CD4-positive, alpha-beta T cell (primary cell): ENCODE measurements at regions not wholly inside any gene's neighbourhood (a gene's known extent, or its start where the extent isn't known, plus 50 kb on each side); places are given as distances from the start of the nearest gene placed in this dataset.

Experiments
- ATAC-seq: fragments of 200-7000 bp; cut with Tn5 transposase; one replicate; pipeline ENCODE4 v1.10.0; 2022; ENCODE audit warnings: mild to moderate bottlenecking; ENCODE audit not compliant: poor library complexity
- CTCF ChIA-PET: fragments of 350-600 bp; sonication (Branson Sonifier 250); formaldehyde crosslinking; loops from one replicate; lab custom pipeline; 2021; ENCODE audit warnings: antibody characterized with exemption, inconsistent platforms; lab: Charles Lee
- POLR2A ChIA-PET: fragments of 350-600 bp; sonication (Branson Sonifier 250); formaldehyde crosslinking; loops from one replicate; lab custom pipeline; 2021; ENCODE audit warnings: antibody characterized with exemption, inconsistent platforms; lab: Charles Lee
- DNase-seq, 14 experiments: peaks; one replicate each; pipeline ENCODE4 v3.0.0-alpha.2; 2013 to 2020; ENCODE audit warnings: mixed read lengths in 2 of 14
- H3K27ac ChIP-seq, 2 donors: one replicate each; pipeline versions ENCODE4 v1.5.1 to v1.7.0; 2013; ENCODE audit warnings: low read length in 2 of 2, low read depth in 1 of 2, mild to moderate bottlenecking in 1 of 2
- H3K27me3 ChIP-seq, 2 experiments: 1 replicate in 1 of 2; 2 replicates in 1 of 2; pipeline versions ENCODE4 v1.6.1 to v1.7.0; 2013; ENCODE audit warnings: low read length in 2 of 2, control low read depth in 1 of 2, mild to moderate bottlenecking in 1 of 2, moderate library complexity in 1 of 2; ENCODE audit not compliant: insufficient read depth in 2 of 2, control insufficient read depth in 1 of 2
- H3K36me3 ChIP-seq: one replicate; pipeline ENCODE4 v1.6.1; 2013; ENCODE audit warnings: low read length, control low read depth; ENCODE audit not compliant: insufficient read depth
- H3K4me1 ChIP-seq: one replicate; pipeline ENCODE4 v1.6.1; 2013; ENCODE audit warnings: low read length, control low read depth; ENCODE audit not compliant: insufficient read depth
- H3K4me3 ChIP-seq: one replicate; pipeline ENCODE4 v1.5.1; 2013; ENCODE audit warnings: mild to moderate bottlenecking, low read length, moderate library complexity
- H3K9me3 ChIP-seq, 2 experiments: 1 replicate in 1 of 2; 2 replicates in 1 of 2; pipeline versions ENCODE4 v1.6.1 to v1.7.0; 2013; ENCODE audit warnings: low read length in 2 of 2, mild to moderate bottlenecking in 2 of 2, control low read depth in 1 of 2, moderate library complexity in 1 of 2; ENCODE audit not compliant: control insufficient read depth in 1 of 2, insufficient read depth in 1 of 2
- H3K27ac Mint-ChIP-seq: one replicate; pipeline ENCODE4 v1.8.0; 2020; ENCODE audit warnings: mixed read lengths
- H3K27me3 Mint-ChIP-seq: one replicate; pipeline ENCODE4 v1.8.0; 2021; ENCODE audit warnings: mixed read lengths
- H3K36me3 Mint-ChIP-seq: one replicate; pipeline ENCODE4 v1.8.0; 2021; ENCODE audit warnings: low read depth, mixed read lengths
- H3K4me1 Mint-ChIP-seq: one replicate; pipeline ENCODE4 v1.8.0; 2021; ENCODE audit warnings: low read depth, mixed read lengths
- H3K4me3 Mint-ChIP-seq: one replicate; pipeline ENCODE4 v1.8.0; 2020; ENCODE audit warnings: mild to moderate bottlenecking, mixed read lengths
- H3K9me3 Mint-ChIP-seq: one replicate; pipeline ENCODE4 v1.8.0; 2020; ENCODE audit warnings: mixed read lengths
- intact Hi-C, 2 experiments: fragments of 100-400 bp; cut with DNase I in 1 of 2; cut with micrococcal nuclease in 1 of 2; formaldehyde crosslinking; loops; one replicate each; pipeline versions ENCODE4 v1.15.1 to v1.9.0; 2023 to 2025; cut with DNase I, micrococcal nuclease
- TF ChIP-seq, protein P1 (sequence below): fragments of 200-600 bp; IDR thresholded peaks from one replicate; pipeline ENCODE4 v1.8.0; 2022; ENCODE audit warnings: antibody characterized with exemption, mild to moderate bottlenecking

DNA sequence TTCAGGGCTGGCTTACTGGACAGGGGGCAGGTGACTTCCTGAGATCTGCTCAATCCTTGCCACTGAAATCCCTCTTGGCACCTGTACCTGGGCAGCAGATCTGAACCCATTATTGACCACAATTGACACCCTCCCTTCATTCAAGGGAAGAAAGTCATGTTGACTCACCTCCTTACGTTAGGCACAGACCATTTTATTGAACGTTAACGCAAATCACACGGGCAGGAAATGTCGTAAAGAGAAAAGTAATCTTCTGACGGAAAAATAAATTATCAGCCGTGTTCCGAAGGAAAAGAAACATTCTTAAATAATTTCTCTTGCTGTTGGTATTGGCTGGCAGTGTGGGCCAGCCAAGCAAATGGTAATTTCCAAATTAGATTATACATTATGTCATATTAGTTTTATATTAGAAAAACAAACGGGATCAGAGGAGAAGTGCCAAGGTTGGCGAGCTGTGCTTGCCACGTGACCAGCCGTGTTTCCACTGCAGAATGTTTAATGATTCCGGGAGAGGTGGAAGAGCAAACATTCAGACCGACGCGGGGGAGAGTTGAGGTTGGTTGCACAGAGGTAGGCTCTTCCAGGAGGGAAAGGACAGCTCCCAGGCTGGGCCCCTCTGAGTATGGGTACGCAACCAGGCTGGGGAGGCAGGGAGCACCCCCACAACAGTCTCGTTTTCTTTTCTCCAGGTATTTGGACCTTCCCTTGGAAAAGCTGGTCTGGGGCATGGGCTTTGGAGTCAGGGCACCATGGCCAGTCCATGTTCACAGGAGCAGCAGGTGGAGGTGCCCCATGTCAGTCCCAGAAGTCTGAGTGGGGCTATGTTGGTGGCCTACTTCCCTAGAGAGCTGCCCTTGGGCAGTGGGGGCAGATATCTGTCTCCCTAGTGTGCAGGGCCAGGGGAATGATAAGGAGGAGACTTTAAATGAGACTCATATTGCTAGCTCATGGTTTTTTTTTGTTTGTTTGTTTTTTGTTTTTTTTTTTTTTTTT lies 121.1 kb downstream of the FOXD2 start:
- Mint-ChIP-seq H3K4me3 (no peak overlapping the region), H3K27ac (no peak overlapping the region), H3K27me3 (peaks cover 50% of the 10 kb centered on the region), H3K4me1 (no peaks in the 10 kb centered on the region), H3K9me3 (no peaks in the 10 kb centered on the region), H3K36me3 (no peaks in the 10 kb centered on the region)
- Histone ChIP-seq H3K4me3 (no peak overlapping the region), H3K36me3 (no peaks in the 10 kb centered on the region), H3K27ac (no peak overlapping the region), H3K4me1 (no peaks in the 10 kb centered on the region), H3K27me3 (peaks cover 5 to 11% of the 10 kb centered on the region in 2 experiments), H3K9me3 (peaks cover 0 to 4% of the 10 kb centered on the region in 2 experiments)
- DNase-seq (no peak), ATAC-seq (no peak)
- CTCF ChIA-PET, result no interaction called here
- intact Hi-C loops, result no loop called here
- POLR2A ChIA-PET, result no interaction called here
- TF ChIP-seq, protein P1, sequence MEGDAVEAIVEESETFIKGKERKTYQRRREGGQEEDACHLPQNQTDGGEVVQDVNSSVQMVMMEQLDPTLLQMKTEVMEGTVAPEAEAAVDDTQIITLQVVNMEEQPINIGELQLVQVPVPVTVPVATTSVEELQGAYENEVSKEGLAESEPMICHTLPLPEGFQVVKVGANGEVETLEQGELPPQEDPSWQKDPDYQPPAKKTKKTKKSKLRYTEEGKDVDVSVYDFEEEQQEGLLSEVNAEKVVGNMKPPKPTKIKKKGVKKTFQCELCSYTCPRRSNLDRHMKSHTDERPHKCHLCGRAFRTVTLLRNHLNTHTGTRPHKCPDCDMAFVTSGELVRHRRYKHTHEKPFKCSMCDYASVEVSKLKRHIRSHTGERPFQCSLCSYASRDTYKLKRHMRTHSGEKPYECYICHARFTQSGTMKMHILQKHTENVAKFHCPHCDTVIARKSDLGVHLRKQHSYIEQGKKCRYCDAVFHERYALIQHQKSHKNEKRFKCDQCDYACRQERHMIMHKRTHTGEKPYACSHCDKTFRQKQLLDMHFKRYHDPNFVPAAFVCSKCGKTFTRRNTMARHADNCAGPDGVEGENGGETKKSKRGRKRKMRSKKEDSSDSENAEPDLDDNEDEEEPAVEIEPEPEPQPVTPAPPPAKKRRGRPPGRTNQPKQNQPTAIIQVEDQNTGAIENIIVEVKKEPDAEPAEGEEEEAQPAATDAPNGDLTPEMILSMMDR, result no peak

DNA sequence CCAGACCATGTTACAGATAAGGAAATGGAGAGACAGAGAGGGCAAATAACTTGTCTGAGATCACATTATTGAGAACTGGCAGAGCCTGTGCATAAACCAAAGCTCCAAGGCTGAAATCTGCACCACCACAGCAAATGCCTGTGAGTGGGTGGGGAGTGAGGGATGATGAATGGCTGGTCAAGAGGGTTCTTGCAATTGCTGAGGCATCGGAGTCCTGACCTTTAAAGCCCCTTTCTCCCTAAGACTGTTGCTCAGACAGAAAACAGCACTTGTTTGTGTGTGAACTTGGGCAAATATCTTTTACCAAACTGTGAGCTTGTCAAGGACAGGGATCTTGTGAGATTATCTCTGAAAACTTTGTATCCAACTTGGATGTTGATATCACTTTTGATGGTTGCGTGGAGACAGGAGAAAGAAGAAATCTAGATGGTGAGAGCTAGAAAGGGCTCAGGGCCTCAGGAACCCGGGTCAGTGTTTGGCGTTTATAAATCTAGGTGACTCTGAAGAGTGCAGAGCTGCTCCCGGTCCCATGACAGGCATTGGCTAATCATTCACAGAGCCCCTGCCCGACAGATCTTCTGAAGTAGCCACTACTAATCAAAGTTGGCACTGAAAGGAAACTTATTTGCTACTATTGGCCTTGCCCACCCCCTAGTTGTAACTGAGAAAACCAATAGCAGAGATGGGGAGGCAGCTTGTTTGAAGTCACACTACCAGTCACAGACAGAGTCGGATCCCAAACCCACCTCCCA lies 122.3 kb downstream of the FOXD2 start:
- Mint-ChIP-seq H3K27ac (no peak overlapping the region), H3K36me3 (no peaks in the 10 kb centered on the region), H3K9me3 (no peaks in the 10 kb centered on the region), H3K27me3 (peaks cover 46% of the 10 kb centered on the region), H3K4me3 (no peak overlapping the region), H3K4me1 (no peaks in the 10 kb centered on the region)
- H3K27me3 ChIP-seq, result peaks cover 5 to 11% of the 10 kb centered on the region in 2 experiments
- no peak for ATAC-seq
- H3K4me3 ChIP-seq, result no peak overlapping the region
- H3K4me1 ChIP-seq, result no peaks in the 10 kb centered on the region
- POLR2A ChIA-PET, result no interaction called here
- CTCF ChIA-PET, result no interaction called here
- H3K27ac ChIP-seq, result no peak overlapping the region
- intact Hi-C loops, result no loop called here
- peaks cover 0 to 4% of the 10 kb centered on the region in 2 experiments for H3K9me3 ChIP-seq
- H3K36me3 ChIP-seq, result no peaks in the 10 kb centered on the region
- TF ChIP-seq, protein P1, result no peak
- no peak for DNase-seq

DNA sequence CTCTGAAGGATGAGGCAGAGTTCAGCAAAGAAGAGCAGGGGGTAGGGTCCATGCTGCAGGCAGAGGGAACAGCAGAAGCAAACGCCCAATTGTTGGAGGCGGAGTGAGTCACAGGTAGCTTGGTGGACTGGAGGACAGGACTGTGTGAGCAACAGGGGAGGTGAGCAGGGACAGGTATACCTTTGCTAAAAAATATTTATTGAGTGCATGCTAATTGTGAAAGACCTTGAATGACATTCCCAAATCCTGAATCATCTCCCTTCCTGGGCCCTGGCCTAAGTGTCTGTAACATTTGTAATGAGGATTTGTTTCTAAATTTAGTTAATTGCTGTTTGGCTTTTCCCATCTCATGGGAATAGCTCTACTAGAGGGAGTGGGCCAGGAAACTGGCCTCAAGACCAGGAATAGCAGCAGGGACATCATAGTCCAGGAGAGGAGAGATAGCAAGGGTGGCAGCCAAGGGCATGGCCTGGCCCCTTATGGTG lies 123.7 kb downstream of the FOXD2 start:
- Mint-ChIP-seq H3K4me1 (no peaks in the 10 kb centered on the region), H3K36me3 (no peaks in the 10 kb centered on the region), H3K9me3 (no peaks in the 10 kb centered on the region), H3K27me3 (peaks cover 44% of the 10 kb centered on the region), H3K27ac (no peak overlapping the region), H3K4me3 (no peak overlapping the region)
- TF ChIP-seq, protein P1, result no peak
- H3K36me3 ChIP-seq, result no peaks in the 10 kb centered on the region
- ChIA-PET POLR2A (no interaction called here), CTCF (no interaction called here)
- H3K4me1 ChIP-seq, result no peaks in the 10 kb centered on the region
- H3K27me3 ChIP-seq, result peaks cover 5 to 15% of the 10 kb centered on the region in 2 experiments
- H3K9me3 ChIP-seq, result no peaks in the 10 kb centered on the region
- no peak overlapping the region for H3K4me3 ChIP-seq
- no peak overlapping the region for H3K27ac ChIP-seq
- intact Hi-C loops, result no loop called here
- no peak for DNase-seq
- no peak for ATAC-seq
